GM19455 (cell line): ENCODE measurements at regions not wholly inside any gene's neighbourhood (a gene's known extent, or its start where the extent isn't known, plus 50 kb on each side); places are given as distances from the start of the nearest gene placed in this dataset.
A peak's percentile ranks its signal among the peaks of the same experiment; 100 is the strongest.

Experiments used
- ATAC-seq: cut with Tn5 transposase; IDR thresholded peaks from one replicate; pipeline ENCODE4 v1.9.1; 2021; ENCODE audit not compliant: unreplicated experiment

DNA sequence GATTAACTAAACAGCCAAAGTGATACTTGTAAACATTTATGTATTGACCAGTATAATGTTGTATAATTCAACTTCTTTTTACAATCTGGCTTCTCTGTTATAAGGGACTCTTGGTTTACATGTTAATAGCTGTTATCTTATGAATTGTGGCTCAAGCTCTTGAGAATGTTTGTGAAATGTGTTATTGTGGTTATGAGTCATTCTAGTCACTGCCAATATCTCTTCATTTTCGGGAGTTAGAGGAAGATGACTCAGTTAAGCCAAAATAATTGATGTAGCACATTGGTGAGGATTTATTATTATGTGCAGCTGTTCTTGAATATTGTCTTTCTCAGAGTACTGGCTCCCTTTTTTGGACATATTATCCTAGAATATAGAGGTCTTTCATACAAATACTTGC, 655.2 kb upstream of the RIOK2 start:
- peak; percentile 83 for ATAC-seq

- ATAC-seq: no peak
These were observed 656.5 kb upstream of the RIOK2 start for GRCh38 chr5:97839341-97840086.

- no peak for ATAC-seq
These were observed 657.6 kb upstream of the RIOK2 start for GRCh38 chr5:97840643-97841042.

GRCh38 chr5:97842687-97843086, 659.6 kb upstream of the RIOK2 start:
- ATAC-seq: no peak

DNA sequence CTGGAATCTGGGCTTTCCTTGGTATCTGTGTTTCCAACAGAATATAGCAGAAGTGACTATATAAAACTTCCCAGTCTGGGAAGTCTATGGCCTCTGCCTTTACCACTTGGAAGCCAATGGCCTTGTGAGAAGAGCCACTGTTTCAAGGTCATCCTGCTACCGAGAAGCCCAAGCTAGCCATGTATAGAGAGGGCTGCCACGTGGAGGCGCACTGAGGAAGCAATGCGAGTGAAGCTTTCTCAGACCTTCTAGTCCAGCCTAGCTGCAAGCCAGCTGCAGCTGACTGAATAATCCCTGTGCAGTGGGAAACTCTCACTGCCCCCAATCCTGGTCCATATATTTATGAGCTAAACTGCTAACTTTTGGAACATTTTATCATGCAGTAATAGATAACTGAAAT, 661.8 kb upstream of the RIOK2 start:
- ATAC-seq: no peak

DNA sequence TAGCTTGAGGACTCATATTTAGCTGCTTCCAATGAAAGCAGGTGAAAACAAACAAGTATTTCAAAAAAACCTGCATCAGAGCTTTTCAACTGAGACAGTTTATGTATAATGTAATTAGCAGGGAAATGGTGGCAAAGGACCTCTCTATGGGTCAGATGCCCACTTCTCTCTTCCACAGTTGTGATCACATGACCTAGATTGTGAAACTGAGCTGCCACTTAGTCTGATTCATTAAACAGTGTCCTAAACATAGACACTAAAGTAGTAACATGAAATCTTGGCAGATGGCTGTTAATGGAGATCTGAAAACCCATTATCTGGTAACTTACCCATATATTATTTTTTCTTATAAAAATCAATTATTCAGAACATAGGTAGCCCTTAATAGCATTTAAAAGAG, 663.6 kb upstream of the RIOK2 start:
- no peak for ATAC-seq

- ATAC-seq: no peak
These were observed 665.0 kb upstream of the RIOK2 start for GRCh38 chr5:97847920-97848631.

GRCh38 chr5:97851036-97851435, 668.0 kb upstream of the RIOK2 start:
- no peak for ATAC-seq

GRCh38 chr5:97854871-97855762, 672.1 kb upstream of the RIOK2 start:
- ATAC-seq: no peak

GRCh38 chr5:97874491-97874890, 691.4 kb upstream of the RIOK2 start:
- no peak for ATAC-seq

- no peak for ATAC-seq
These were observed 693.2 kb upstream of the RIOK2 start for GRCh38 chr5:97876272-97876671.

- ATAC-seq: no peak
These were observed 694.5 kb upstream of the RIOK2 start for GRCh38 chr5:97877588-97877987.

DNA sequence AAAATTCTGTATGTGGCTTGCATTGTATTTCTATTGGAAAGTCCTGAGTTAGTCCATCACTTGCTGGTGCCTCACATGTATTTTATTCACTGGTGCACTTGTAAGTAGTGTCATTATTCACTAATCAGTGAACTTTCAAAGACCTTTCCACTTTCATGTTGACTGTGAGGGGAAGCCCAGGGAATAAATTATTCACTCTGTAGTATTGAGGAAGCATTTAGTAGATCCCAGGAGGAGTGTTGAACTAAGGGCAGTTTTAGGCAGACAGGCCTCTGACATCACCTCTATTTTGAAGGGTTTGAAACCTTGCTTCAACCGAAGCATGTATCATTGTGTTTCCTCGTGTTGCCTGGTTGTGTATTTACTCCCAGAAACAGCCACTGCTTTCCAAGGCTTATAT, 705.4 kb upstream of the RIOK2 start:
- ATAC-seq: peak; percentile 70

GRCh38 chr5:97891971-97892370, 708.9 kb upstream of the RIOK2 start:
- ATAC-seq: no peak

- no peak for ATAC-seq
These were observed 720.7 kb upstream of the RIOK2 start for GRCh38 chr5:97903742-97904141.

GRCh38 chr5:97906135-97906534, 723.1 kb upstream of the RIOK2 start:
- ATAC-seq: no peak

- ATAC-seq: no peak
These were observed 724.8 kb upstream of the RIOK2 start for GRCh38 chr5:97907646-97908400.

DNA sequence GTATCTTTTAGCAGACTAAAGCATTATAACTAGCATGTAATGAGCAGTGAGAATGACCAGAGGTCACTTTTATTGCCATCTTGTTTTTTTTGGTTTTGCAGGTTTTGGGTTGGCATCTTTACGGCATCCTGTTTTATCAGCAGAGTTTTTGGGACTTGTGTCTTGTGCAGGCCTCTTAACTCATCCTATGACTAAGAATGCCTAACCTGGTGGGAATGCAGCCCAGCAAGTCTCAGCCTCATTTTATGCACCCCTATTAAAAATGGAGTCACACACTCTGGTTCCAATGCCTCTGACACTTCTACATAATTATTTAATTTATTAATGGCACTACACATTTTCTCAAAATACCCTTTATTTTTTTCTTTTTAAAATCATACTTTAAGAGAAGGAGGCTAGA, 726.5 kb upstream of the RIOK2 start:
- ATAC-seq: no peak

GRCh38 chr5:97914483-97914882, 731.4 kb upstream of the RIOK2 start:
- no peak for ATAC-seq

GRCh38 chr5:97915106-97915505, 732.1 kb upstream of the RIOK2 start:
- no peak for ATAC-seq

- ATAC-seq: no peak
These were observed 735.0 kb upstream of the RIOK2 start for GRCh38 chr5:97918057-97918456.
